ENCODE measurements at regions not wholly inside any gene's neighbourhood (a gene's known extent, or its start where the extent isn't known, plus 50 kb on each side); places are given as distances from the start of the nearest gene placed in this dataset.

GRCh38 chr11:13062115-13062514, 53.0 kb downstream of the RASSF10 start:
- DNase-seq = no peak

- DNase-seq = no peak
These were observed 55.5 kb downstream of the RASSF10 start for GRCh38 chr11:13064593-13064992.

GRCh38 chr11:13065200-13065787, 56.2 kb downstream of the RASSF10 start:
- no peak for DNase-seq

GRCh38 chr11:13068211-13068610, 59.1 kb downstream of the RASSF10 start:
- no peak for DNase-seq

GRCh38 chr11:13073119-13073981, 64.2 kb downstream of the RASSF10 start:
- DNase-seq = no peak

GRCh38 chr11:13074714-13075464, 65.8 kb downstream of the RASSF10 start:
- DNase-seq = no peak

- no peak for DNase-seq
These were observed 67.8 kb downstream of the RASSF10 start for GRCh38 chr11:13076961-13077360.

GRCh38 chr11:13080861-13081260, 71.7 kb downstream of the RASSF10 start:
- DNase-seq = no peak

- no peak for DNase-seq
These were observed 73.5 kb downstream of the RASSF10 start for GRCh38 chr11:13082588-13082987.

- DNase-seq = no peak
These were observed 81.2 kb downstream of the RASSF10 start for GRCh38 chr11:13090228-13090708.

GRCh38 chr11:13091373-13091772, 82.3 kb downstream of the RASSF10 start:
- DNase-seq = no peak

- no peak for DNase-seq
These were observed 82.7 kb downstream of the RASSF10 start for GRCh38 chr11:13091804-13092203.

- DNase-seq = no peak
These were observed 86.0 kb downstream of the RASSF10 start for GRCh38 chr11:13094930-13095687.

GRCh38 chr11:13098063-13098462, 88.9 kb downstream of the RASSF10 start:
- no peak for DNase-seq

- no peak for DNase-seq
These were observed 89.6 kb downstream of the RASSF10 start for GRCh38 chr11:13098616-13099289.

GRCh38 chr11:13101644-13102512, 92.8 kb downstream of the RASSF10 start:
- no peak for DNase-seq

GRCh38 chr11:13102513-13102840, 93.4 kb downstream of the RASSF10 start:
- no peak for DNase-seq

GRCh38 chr11:13102865-13103539, 93.9 kb downstream of the RASSF10 start:
- no peak for DNase-seq

- DNase-seq = no peak
These were observed 94.9 kb downstream of the RASSF10 start for GRCh38 chr11:13103962-13104554.

- DNase-seq = no peak
These were observed 95.6 kb downstream of the RASSF10 start for GRCh38 chr11:13104619-13105236.

Measured in stimulated activated CD4-positive, alpha-beta T cell treated with anti-CD3 and anti-CD28 coated beads, Interleukin-4, amount 100 ng/mL, for 1 hour (primary cell).